H1 (cell line): ENCODE measurements at regions not wholly inside any gene's neighbourhood (a gene's known extent, or its start where the extent isn't known, plus 50 kb on each side); places are given as distances from the start of the nearest gene placed in this dataset.

ENCODE experiments used
- BRCA1 ChIP-seq: IDR thresholded peaks from 2 replicates; pipeline ENCODE4 v1.6.1; 2012; ENCODE audit warnings: low read depth, low read length, improper control_type of control experiment
- FOSL1 ChIP-seq: IDR thresholded peaks from 2 replicates; pipeline ENCODE4 v1.6.1; 2011; ENCODE audit warnings: mild to moderate bottlenecking, low read depth, low read length, moderate library complexity; ENCODE audit not compliant: insufficient read depth
- JUN ChIP-seq: IDR thresholded peaks from 2 replicates; pipeline ENCODE4 v1.6.1; 2011; ENCODE audit warnings: low read depth, mild to moderate bottlenecking, improper control_type of control experiment, low read length
- SP2 ChIP-seq: IDR thresholded peaks from 2 replicates; pipeline ENCODE4 v1.6.1; 2012; ENCODE audit warnings: mild to moderate bottlenecking, low read length, inconsistent platforms
- SUZ12 ChIP-seq: fragments of 200-600 bp; sonication (generic); IDR thresholded peaks from 2 replicates; pipeline ENCODE4 v1.6.1; 2012; ENCODE audit warnings: mild to moderate bottlenecking, inconsistent platforms, low read length, moderate library complexity, mixed read lengths
- TF ChIP-seq, protein P1 (sequence below): fragments of 300-600 bp; sonication (generic); IDR thresholded peaks from 2 replicates; pipeline ENCODE4 v1.7.1; 2012; ENCODE audit warnings: low read length, moderate library complexity, mild to moderate bottlenecking, inconsistent platforms; ENCODE audit not compliant: insufficient replicate concordance

GRCh38 chr2:145033438-145033837, 513.5 kb upstream of the ZEB2 start (continued):
- TF ChIP-seq JUN: no peak
- no peak for TF ChIP-seq FOSL1
- no peak for TF ChIP-seq SUZ12
- TF ChIP-seq, protein P1, sequence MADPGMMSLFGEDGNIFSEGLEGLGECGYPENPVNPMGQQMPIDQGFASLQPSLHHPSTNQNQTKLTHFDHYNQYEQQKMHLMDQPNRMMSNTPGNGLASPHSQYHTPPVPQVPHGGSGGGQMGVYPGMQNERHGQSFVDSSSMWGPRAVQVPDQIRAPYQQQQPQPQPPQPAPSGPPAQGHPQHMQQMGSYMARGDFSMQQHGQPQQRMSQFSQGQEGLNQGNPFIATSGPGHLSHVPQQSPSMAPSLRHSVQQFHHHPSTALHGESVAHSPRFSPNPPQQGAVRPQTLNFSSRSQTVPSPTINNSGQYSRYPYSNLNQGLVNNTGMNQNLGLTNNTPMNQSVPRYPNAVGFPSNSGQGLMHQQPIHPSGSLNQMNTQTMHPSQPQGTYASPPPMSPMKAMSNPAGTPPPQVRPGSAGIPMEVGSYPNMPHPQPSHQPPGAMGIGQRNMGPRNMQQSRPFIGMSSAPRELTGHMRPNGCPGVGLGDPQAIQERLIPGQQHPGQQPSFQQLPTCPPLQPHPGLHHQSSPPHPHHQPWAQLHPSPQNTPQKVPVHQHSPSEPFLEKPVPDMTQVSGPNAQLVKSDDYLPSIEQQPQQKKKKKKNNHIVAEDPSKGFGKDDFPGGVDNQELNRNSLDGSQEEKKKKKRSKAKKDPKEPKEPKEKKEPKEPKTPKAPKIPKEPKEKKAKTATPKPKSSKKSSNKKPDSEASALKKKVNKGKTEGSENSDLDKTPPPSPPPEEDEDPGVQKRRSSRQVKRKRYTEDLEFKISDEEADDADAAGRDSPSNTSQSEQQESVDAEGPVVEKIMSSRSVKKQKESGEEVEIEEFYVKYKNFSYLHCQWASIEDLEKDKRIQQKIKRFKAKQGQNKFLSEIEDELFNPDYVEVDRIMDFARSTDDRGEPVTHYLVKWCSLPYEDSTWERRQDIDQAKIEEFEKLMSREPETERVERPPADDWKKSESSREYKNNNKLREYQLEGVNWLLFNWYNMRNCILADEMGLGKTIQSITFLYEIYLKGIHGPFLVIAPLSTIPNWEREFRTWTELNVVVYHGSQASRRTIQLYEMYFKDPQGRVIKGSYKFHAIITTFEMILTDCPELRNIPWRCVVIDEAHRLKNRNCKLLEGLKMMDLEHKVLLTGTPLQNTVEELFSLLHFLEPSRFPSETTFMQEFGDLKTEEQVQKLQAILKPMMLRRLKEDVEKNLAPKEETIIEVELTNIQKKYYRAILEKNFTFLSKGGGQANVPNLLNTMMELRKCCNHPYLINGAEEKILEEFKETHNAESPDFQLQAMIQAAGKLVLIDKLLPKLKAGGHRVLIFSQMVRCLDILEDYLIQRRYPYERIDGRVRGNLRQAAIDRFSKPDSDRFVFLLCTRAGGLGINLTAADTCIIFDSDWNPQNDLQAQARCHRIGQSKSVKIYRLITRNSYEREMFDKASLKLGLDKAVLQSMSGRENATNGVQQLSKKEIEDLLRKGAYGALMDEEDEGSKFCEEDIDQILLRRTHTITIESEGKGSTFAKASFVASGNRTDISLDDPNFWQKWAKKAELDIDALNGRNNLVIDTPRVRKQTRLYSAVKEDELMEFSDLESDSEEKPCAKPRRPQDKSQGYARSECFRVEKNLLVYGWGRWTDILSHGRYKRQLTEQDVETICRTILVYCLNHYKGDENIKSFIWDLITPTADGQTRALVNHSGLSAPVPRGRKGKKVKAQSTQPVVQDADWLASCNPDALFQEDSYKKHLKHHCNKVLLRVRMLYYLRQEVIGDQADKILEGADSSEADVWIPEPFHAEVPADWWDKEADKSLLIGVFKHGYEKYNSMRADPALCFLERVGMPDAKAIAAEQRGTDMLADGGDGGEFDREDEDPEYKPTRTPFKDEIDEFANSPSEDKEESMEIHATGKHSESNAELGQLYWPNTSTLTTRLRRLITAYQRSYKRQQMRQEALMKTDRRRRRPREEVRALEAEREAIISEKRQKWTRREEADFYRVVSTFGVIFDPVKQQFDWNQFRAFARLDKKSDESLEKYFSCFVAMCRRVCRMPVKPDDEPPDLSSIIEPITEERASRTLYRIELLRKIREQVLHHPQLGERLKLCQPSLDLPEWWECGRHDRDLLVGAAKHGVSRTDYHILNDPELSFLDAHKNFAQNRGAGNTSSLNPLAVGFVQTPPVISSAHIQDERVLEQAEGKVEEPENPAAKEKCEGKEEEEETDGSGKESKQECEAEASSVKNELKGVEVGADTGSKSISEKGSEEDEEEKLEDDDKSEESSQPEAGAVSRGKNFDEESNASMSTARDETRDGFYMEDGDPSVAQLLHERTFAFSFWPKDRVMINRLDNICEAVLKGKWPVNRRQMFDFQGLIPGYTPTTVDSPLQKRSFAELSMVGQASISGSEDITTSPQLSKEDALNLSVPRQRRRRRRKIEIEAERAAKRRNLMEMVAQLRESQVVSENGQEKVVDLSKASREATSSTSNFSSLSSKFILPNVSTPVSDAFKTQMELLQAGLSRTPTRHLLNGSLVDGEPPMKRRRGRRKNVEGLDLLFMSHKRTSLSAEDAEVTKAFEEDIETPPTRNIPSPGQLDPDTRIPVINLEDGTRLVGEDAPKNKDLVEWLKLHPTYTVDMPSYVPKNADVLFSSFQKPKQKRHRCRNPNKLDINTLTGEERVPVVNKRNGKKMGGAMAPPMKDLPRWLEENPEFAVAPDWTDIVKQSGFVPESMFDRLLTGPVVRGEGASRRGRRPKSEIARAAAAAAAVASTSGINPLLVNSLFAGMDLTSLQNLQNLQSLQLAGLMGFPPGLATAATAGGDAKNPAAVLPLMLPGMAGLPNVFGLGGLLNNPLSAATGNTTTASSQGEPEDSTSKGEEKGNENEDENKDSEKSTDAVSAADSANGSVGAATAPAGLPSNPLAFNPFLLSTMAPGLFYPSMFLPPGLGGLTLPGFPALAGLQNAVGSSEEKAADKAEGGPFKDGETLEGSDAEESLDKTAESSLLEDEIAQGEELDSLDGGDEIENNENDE: no peak
- no peak for TF ChIP-seq SP2
- no peak for TF ChIP-seq BRCA1
